ENCODE measurements at regions not wholly inside any gene's neighbourhood (a gene's known extent, or its start where the extent isn't known, plus 50 kb on each side); places are given as distances from the start of the nearest gene placed in this dataset.

- TF ChIP-seq, protein P1, sequence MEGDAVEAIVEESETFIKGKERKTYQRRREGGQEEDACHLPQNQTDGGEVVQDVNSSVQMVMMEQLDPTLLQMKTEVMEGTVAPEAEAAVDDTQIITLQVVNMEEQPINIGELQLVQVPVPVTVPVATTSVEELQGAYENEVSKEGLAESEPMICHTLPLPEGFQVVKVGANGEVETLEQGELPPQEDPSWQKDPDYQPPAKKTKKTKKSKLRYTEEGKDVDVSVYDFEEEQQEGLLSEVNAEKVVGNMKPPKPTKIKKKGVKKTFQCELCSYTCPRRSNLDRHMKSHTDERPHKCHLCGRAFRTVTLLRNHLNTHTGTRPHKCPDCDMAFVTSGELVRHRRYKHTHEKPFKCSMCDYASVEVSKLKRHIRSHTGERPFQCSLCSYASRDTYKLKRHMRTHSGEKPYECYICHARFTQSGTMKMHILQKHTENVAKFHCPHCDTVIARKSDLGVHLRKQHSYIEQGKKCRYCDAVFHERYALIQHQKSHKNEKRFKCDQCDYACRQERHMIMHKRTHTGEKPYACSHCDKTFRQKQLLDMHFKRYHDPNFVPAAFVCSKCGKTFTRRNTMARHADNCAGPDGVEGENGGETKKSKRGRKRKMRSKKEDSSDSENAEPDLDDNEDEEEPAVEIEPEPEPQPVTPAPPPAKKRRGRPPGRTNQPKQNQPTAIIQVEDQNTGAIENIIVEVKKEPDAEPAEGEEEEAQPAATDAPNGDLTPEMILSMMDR (IDR thresholded peaks at IDR 0.05; ENCODE audit: insufficient read depth, low read depth, low read length, missing control alignments) = no peak
- no peak for DNase-seq (ENCODE audit: low read depth)
- H3K4me3 ChIP-seq (ENCODE audit: low read length) = no peak overlapping the region
These were observed 176.5 kb downstream of the MEX3B start for GRCh38 chr15:81869161-81869954.

GRCh38 chr15:81865850-81866537, 179.8 kb downstream of the MEX3B start:
- TF ChIP-seq, protein P1 (IDR thresholded peaks at IDR 0.05; ENCODE audit: insufficient read depth, low read depth, low read length, missing control alignments) = no peak
- H3K4me3 ChIP-seq (ENCODE audit: low read length) = no peak overlapping the region
- DNase-seq (ENCODE audit: low read depth) = no peak

DNA sequence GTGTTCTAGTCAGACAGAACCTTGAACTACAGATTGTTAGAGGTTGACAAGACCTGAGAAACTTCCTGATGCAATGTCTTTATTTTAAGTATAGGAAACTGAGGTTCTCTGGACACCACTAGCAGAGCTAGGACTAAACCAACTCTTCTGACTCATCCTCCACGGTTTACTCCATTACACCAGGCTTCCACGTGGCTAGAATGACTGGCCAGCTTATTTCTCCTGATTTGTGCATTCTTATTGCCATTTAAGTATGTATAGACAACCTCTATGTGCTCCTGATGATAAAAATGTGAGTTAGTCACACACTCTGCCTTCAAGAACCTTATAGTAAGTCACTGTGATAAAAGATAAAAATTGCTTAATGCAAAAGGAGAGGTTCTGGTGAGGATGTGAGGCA, 182.7 kb downstream of the MEX3B start:
- TF ChIP-seq, protein P1 (IDR thresholded peaks at IDR 0.05; ENCODE audit: insufficient read depth, low read depth, low read length, missing control alignments) = no peak
- H3K4me3 ChIP-seq (ENCODE audit: low read length) = no peak overlapping the region
- peak; percentile 6 for DNase-seq (ENCODE audit: low read depth)

- H3K4me3 ChIP-seq (ENCODE audit: low read length) = no peak overlapping the region
- DNase-seq (ENCODE audit: low read depth) = no peak
- TF ChIP-seq, protein P1 (IDR thresholded peaks at IDR 0.05; ENCODE audit: insufficient read depth, low read depth, low read length, missing control alignments) = no peak
These were observed 185.9 kb downstream of the MEX3B start for GRCh38 chr15:81859737-81860516.

GRCh38 chr15:81858586-81858985, 187.2 kb downstream of the MEX3B start:
- no peak for DNase-seq (ENCODE audit: low read depth)
- TF ChIP-seq, protein P1 (IDR thresholded peaks at IDR 0.05; ENCODE audit: insufficient read depth, low read depth, low read length, missing control alignments) = no peak
- H3K4me3 ChIP-seq (ENCODE audit: low read length) = no peak overlapping the region

DNA sequence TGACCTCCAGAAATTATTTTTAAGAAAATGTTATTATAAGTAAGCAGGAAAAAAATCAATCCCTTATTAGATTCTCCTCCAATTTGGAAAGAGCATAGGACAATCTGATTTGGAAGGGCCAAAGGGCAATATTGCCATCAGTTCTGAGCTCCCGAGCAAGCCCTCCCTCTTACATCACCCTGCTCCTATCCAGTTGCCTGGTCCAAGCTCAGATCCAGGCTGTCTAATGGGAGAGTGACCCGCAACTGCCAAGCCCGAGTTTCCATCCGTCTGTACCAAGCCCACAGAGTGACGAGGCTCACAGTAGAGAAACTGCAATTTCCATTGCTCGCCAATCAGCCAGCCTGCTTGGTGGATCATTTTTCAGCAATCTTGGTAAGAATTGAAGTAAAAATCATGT, 187.7 kb downstream of the MEX3B start:
- DNase-seq (ENCODE audit: low read depth) = no peak
- TF ChIP-seq, protein P1 (IDR thresholded peaks at IDR 0.05; ENCODE audit: insufficient read depth, low read depth, low read length, missing control alignments) = no peak
- no peak overlapping the region for H3K4me3 ChIP-seq (ENCODE audit: low read length)
